ENCODE measurements at regions not wholly inside any gene's neighbourhood (a gene's known extent, or its start where the extent isn't known, plus 50 kb on each side); places are given as distances from the start of the nearest gene placed in this dataset.

- TF ChIP-seq CTCF (conservative IDR thresholded peaks at IDR 0.05; ENCODE audit: low read depth, low read length) (0 out of 2 replicates have a peak, but pooled peaks have one; percentile 13), EZH2 (IDR thresholded peaks at IDR 0.05; ENCODE audit: borderline replicate concordance, low read depth, low read length, poor library complexity, severe bottlenecking) (no peak)
Measured at GRCh38 chr13:110801044-110801443, 87.5 kb downstream of the ING1 start.
